ENCODE measurements at regions not wholly inside any gene's neighbourhood (a gene's known extent, or its start where the extent isn't known, plus 50 kb on each side); places are given as distances from the start of the nearest gene placed in this dataset.
"Not testable (repeated sequence)": the region's sequence is repeated elsewhere in the genome, so short reads cannot be mapped to it uniquely, and the experiment has no call there.

- WGBS, 4 donors = 73 to 82% (median 79%) methylated on average over 19 to 27 of the region's 30 CpGs
- H3K4me3 ChIP-seq; H3K9me3 ChIP-seq; H3K27me3 ChIP-seq; H3K36me3 ChIP-seq; ATAC-seq; intact Hi-C loops (cut with DNase I); DNase-seq; H3K4me1 ChIP-seq; H3K27ac ChIP-seq: not testable (repeated sequence)
Observed at GRCh38 chr21:9087816-9088215, 1433.6 kb upstream of the TPTE start.

- H3K4me1 ChIP-seq; H3K4me3 ChIP-seq; intact Hi-C loops (cut with DNase I); H3K9me3 ChIP-seq; H3K27me3 ChIP-seq; H3K27ac ChIP-seq; ATAC-seq; H3K36me3 ChIP-seq: not testable (repeated sequence)
- peak in 1 of 5 donors; percentile 27 for DNase-seq
- no CpG with 5 or more reads among the region's 17 CpGs for WGBS, 4 donors
Observed at GRCh38 chr21:9129741-9130140, 1391.6 kb upstream of the TPTE start.

GRCh38 chr21:9130817-9131216, 1390.6 kb upstream of the TPTE start:
- ATAC-seq; H3K4me1 ChIP-seq; intact Hi-C loops (cut with DNase I): not testable (repeated sequence)

More at GRCh38 chr21:9130817-9131216, 1390.6 kb upstream of the TPTE start:
- not testable (repeated sequence) for H3K9me3 ChIP-seq, H3K4me3 ChIP-seq, H3K27me3 ChIP-seq, H3K36me3 ChIP-seq, DNase-seq, H3K27ac ChIP-seq
- WGBS, 4 donors = 68 to 69% methylated on average over 5 of the region's 6 CpGs; no CpG with 5 or more reads in 2 of the 4 donors

Data from heart left ventricle (tissue), 16 donors.